GM12891 (cell line): ENCODE measurements at regions not wholly inside any gene's neighbourhood (a gene's known extent, or its start where the extent isn't known, plus 50 kb on each side); places are given as distances from the start of the nearest gene placed in this dataset.

Experiments used
- POLR2A ChIP-seq: IDR thresholded peaks from 2 replicates; pipeline ENCODE4 v1.6.1; 2011; ENCODE audit warnings: low read depth, low read length, control low read depth
- POLR2AphosphoS5 ChIP-seq: IDR thresholded peaks from 2 replicates; pipeline ENCODE4 v1.6.1; 2011; ENCODE audit warnings: low read depth, low read length, control low read depth
- POU2F2 ChIP-seq: IDR thresholded peaks from 2 replicates; pipeline ENCODE4 v1.6.1; 2011; ENCODE audit warnings: low read depth, mild to moderate bottlenecking, control low read depth, low read length, moderate library complexity

DNA sequence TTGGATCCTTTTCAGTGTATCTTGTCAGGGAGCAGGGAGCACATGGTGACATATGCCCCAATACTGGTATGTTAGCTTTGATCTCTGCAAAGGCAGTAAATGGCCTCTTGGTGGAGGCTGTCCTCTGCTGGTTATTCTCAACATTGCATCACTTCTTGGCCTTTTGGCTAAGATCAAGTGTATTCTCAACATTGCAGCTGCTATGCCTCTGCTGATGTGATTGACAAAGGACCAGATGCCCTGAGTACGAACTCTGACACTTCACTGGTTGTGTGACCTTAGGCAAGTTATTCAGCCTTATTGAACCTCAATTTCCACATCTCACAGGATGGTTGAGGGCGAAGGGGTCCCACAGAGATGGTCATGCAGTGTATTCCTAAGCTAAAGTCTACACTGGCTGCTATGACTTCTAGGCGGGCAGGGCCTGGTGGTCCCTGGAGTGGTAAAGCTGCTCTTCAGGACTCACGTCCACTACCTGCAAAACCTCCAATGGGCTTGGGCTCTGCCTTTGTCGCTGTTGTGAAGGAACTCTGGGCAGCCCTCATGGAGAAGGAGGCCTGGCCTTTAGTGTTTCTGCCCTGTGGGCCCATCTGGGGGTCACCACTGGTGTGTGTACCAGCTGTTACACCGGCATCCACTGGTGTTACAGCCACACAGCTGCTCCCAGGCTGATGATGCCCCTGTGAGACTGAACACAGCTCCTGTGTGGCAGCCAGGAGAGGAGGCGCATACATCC is 64.8 kb downstream of the DNTTIP2 start:
- TF ChIP-seq POU2F2 (no peak), POLR2A (no peak), POLR2AphosphoS5 (no peak)
